Activated T-cell treated with anti-CD3 and anti-CD28 coated beads, Interleukin-2, amount 50 U/mL, for 4 hours (primary cell): ENCODE measurements at regions not wholly inside any gene's neighbourhood (a gene's known extent, or its start where the extent isn't known, plus 50 kb on each side); places are given as distances from the start of the nearest gene placed in this dataset.

ENCODE experiments used
- ATAC-seq, 2 donors: fragments of 200-7000 bp; cut with Tn5 transposase; one replicate each; pipeline ENCODE4 v1.10.0; 2021
- DNase-seq: peaks from one replicate; pipeline ENCODE4 v3.0.0-alpha.2; 2020
- H3K27me3 Mint-ChIP-seq: one replicate; pipeline ENCODE4 v1.8.0; 2021; ENCODE audit warnings: low read depth, mixed read lengths
- H3K36me3 Mint-ChIP-seq: one replicate; pipeline ENCODE4 v1.8.0; 2022; ENCODE audit warnings: mixed read lengths; ENCODE audit not compliant: insufficient read depth
- H3K4me1 Mint-ChIP-seq: one replicate; pipeline ENCODE4 v1.8.0; 2021; ENCODE audit warnings: low read depth, mixed read lengths
- H3K4me3 Mint-ChIP-seq: one replicate; pipeline ENCODE4 v1.8.0; 2021; ENCODE audit warnings: mild to moderate bottlenecking, moderate library complexity, mixed read lengths
- H3K9me3 Mint-ChIP-seq: one replicate; pipeline ENCODE4 v1.8.0; 2021; ENCODE audit warnings: mixed read lengths

DNA sequence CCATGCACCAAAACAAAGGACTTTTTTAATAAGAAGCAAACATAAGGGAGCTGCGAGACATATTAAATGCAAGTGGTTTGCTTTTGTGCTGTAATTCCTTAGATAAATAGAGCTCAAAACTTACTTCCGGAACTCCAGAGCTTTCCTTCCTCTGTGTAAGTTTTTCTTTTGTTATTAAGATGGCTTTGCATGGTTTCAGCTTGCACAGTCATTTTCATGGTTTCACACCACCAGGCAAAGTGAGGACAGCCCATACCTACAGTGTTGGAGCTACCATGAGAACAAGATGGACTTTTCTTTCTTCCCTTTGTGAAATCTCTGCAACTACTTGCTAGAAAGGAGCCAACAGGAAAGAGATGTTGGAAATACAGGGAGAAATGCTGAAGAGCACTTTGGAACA, 368.0 kb downstream of the SETD4 start:
- Mint-ChIP-seq H3K36me3 (no peaks in the 10 kb centered on the region), H3K4me3 (no peak overlapping the region), H3K27me3 (peaks cover 25% of the 10 kb centered on the region), H3K4me1 (no peaks in the 10 kb centered on the region), H3K9me3 (peaks cover 7% of the 10 kb centered on the region)
- DNase-seq (no peak), ATAC-seq (no peak)

GRCh38 chr21:35690436-35690835, 369.9 kb downstream of the SETD4 start:
- Mint-ChIP-seq H3K27me3 (peaks cover 30% of the 10 kb centered on the region), H3K4me3 (no peak overlapping the region), H3K9me3 (peaks cover 7% of the 10 kb centered on the region), H3K36me3 (no peaks in the 10 kb centered on the region), H3K4me1 (no peaks in the 10 kb centered on the region)
- ATAC-seq (no peak), DNase-seq (no peak)

DNA sequence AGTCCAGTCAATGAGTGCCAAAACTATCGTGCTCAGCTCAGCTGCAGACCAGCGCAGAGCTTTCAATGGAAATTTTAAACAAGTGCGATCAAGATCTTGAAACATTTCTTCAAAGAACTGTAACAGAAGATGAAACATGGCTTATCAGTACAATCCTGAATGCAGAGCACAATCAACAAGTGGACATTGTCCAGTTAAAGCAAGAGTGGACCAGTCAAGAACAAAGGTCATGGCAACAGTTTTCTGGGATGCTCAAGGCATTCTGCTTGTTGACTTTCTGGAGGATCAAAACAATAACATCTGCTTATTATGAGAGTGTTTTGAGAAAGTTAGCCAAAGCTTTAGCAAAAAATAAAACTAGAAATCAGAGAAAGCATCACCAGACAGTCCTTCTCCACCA, 374.2 kb downstream of the SETD4 start:
- Mint-ChIP-seq H3K9me3 (no peaks in the 10 kb centered on the region), H3K4me1 (no peaks in the 10 kb centered on the region), H3K36me3 (no peaks in the 10 kb centered on the region), H3K27me3 (peaks cover 21% of the 10 kb centered on the region), H3K4me3 (no peak overlapping the region)
- ATAC-seq: no peak
- DNase-seq: no peak

- ATAC-seq: no peak
- H3K9me3 Mint-ChIP-seq: no peaks in the 10 kb centered on the region
- no peaks in the 10 kb centered on the region for H3K4me1 Mint-ChIP-seq
- H3K27me3 Mint-ChIP-seq: peaks cover 18% of the 10 kb centered on the region
- no peak overlapping the region for H3K4me3 Mint-ChIP-seq
- DNase-seq: no peak
- no peaks in the 10 kb centered on the region for H3K36me3 Mint-ChIP-seq
Measured at GRCh38 chr21:35683664-35684304, 376.5 kb downstream of the SETD4 start.

DNA sequence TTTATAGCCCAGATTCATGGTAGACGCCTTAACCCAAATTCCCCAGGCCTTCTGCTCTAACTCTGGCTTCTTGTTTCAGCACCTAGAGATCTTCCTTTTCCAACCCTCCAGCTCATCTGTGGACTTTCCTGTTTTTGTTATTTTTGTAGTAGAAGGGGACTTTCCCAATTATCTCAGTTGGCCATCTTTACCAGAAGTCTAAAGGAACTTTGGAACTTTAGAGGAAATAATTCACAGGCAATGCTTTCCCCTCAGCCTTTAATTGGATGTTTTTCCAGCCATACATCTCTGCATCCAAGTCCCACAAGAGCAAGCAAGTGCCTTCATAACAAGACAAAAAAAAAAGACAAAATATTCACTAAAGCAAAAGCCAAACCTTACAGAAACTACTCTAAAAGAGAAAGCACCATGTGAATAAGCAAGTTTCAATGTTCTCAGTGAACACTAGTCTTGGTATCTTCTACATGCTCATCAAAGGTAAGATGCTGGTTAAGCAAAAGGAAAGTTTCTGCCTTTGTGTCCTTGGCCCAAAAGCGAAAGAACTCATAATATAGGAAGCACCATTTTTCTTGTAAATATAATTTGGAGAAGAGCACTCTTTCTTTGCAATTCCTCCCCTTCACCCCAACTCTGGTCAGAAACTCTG, 377.3 kb downstream of the SETD4 start:
- Mint-ChIP-seq H3K36me3 (no peaks in the 10 kb centered on the region), H3K9me3 (no peaks in the 10 kb centered on the region), H3K4me1 (no peaks in the 10 kb centered on the region), H3K27me3 (peaks cover 15% of the 10 kb centered on the region), H3K4me3 (no peak overlapping the region)
- DNase-seq (no peak), ATAC-seq (no peak)

DNA sequence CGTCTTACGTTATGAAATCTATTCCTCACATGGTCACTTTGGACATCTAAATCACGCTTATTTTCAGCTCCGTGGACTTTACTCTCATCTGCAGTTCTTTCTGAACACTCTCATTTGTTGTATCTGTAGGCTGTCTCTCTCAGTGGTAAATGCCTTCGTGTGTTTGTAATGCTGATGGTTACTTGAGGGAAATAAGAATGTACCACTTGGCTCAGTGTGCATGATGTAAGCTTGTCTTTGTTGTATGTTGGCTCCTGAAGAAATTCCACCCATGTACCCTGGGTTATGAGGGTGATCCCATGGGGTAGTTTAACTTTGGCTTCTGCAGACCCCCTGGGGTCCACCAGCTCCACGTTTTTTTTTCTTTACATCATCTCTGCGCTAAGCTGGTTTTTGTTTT, 378.4 kb downstream of the SETD4 start:
- Mint-ChIP-seq H3K27me3 (peaks cover 4% of the 10 kb centered on the region), H3K4me1 (no peaks in the 10 kb centered on the region), H3K36me3 (no peaks in the 10 kb centered on the region), H3K4me3 (no peak overlapping the region), H3K9me3 (no peaks in the 10 kb centered on the region)
- no peak for DNase-seq
- ATAC-seq: no peak

DNA sequence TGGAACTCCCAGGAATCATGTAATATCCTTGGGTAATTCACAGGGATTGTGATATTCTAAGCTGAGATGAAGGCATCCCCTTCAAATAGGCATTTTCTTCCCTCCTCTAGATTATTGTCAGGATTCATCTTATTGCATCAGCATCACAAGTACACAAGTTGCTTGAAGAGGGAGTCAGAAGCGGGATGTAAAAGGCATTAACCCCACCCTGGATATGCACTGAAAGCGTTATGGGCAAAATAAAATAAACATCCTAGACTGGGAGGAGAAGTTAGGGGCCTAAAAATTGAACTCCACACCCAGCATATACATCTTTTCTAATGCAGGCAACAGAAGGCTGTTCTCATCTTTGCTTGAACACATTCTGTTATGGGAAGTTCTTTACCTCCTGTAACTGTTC, 381.2 kb downstream of the SETD4 start:
- H3K27me3 Mint-ChIP-seq: peaks cover 19% of the 10 kb centered on the region
- H3K4me3 Mint-ChIP-seq: no peak overlapping the region
- ATAC-seq (no peak), DNase-seq (no peak)
- H3K4me1 Mint-ChIP-seq: no peaks in the 10 kb centered on the region
- no peaks in the 10 kb centered on the region for H3K9me3 Mint-ChIP-seq
- H3K36me3 Mint-ChIP-seq: no peaks in the 10 kb centered on the region

DNA sequence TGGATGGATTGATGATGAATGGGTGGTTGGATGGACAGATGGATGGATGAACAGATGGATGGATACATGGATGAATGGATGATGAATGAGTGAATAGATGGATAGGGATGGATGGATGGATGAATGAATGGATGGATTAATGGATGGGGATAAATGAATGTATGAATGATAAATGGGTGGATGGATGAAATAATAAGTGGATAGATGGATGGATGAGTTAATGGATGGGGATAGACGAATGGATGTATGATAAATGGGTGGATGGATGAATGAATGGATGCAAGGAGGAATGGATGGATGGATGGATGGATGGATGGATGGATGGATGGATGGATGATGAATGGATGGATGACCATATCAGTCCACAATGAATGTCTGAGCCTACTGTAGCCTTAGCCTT, 381.9 kb downstream of the SETD4 start:
- Mint-ChIP-seq H3K36me3 (no peaks in the 10 kb centered on the region), H3K9me3 (no peaks in the 10 kb centered on the region), H3K4me1 (no peaks in the 10 kb centered on the region), H3K27me3 (peaks cover 20% of the 10 kb centered on the region), H3K4me3 (no peak overlapping the region)
- ATAC-seq (no peak), DNase-seq (no peak)

- ATAC-seq (no peak), DNase-seq (no peak)
- Mint-ChIP-seq H3K27me3 (peaks cover 20% of the 10 kb centered on the region), H3K4me1 (no peaks in the 10 kb centered on the region), H3K36me3 (no peaks in the 10 kb centered on the region), H3K9me3 (no peaks in the 10 kb centered on the region), H3K4me3 (no peak overlapping the region)
Measured at GRCh38 chr21:35677298-35677841, 383.0 kb downstream of the SETD4 start.

GRCh38 chr21:35674895-35675470, 385.3 kb downstream of the SETD4 start:
- H3K4me3 Mint-ChIP-seq: no peak overlapping the region

DNA sequence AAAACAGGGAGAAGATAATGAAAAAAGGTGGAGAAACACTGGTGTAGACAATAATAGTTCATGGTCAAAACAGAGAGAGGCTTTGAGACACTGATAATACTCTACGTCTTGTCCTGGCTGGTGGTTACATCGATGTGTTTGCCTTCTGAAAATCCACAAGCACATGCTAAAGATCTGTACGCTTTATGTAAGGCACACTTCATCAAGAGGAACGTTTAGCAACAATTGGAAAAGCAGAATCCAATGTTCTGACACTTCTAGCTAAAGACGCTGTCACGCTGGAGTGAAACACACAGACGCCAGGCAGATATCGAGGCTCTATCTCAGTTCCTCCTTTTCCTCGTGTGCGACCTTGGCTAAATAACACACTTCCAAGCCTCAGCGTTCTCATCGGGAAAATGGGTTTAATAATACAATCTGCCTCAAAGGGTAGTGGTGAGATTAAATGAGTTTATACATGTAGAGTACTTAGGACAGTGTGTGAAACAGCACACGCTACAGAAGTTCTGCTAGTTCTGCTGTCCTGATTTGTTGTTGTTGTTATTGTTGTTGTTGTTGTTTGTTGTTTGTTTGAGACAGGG, 386.1 kb downstream of the SETD4 start:
- no peak for DNase-seq
- Mint-ChIP-seq H3K9me3 (no peaks in the 10 kb centered on the region), H3K4me3 (no peak overlapping the region), H3K36me3 (no peaks in the 10 kb centered on the region), H3K4me1 (no peaks in the 10 kb centered on the region), H3K27me3 (peaks cover 17% of the 10 kb centered on the region)
- ATAC-seq: no peak

More at GRCh38 chr21:35674895-35675470, 385.3 kb downstream of the SETD4 start:
- ATAC-seq (no peak), DNase-seq (no peak)
- Mint-ChIP-seq H3K4me1 (no peaks in the 10 kb centered on the region), H3K9me3 (no peaks in the 10 kb centered on the region), H3K36me3 (no peaks in the 10 kb centered on the region), H3K27me3 (peaks cover 17% of the 10 kb centered on the region)

DNA sequence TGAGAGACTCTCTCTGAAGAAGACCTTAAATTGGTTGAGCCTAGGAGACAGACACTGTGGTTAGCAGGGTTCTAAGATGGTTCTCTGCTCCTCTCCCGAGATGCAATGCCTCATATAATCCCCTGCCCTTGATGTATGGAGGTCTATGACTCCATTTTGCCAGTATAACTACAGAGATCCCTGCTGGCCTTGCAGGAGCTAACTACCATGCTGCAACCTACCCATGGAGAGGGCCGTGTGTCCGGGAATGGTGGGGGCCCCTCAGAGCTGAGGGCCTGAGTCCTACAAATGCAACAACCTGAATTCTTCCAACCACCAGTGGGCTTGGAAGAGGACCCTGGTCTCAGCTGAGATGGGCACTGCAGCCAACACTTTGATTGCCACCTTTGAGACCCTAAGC, 388.0 kb downstream of the SETD4 start:
- no peak for ATAC-seq
- Mint-ChIP-seq H3K4me3 (no peak overlapping the region), H3K4me1 (no peaks in the 10 kb centered on the region)

GRCh38 chr21:35664683-35665082, 395.6 kb downstream of the SETD4 start:
- Mint-ChIP-seq H3K4me1 (no peaks in the 10 kb centered on the region), H3K27me3 (no peaks in the 10 kb centered on the region), H3K36me3 (no peaks in the 10 kb centered on the region), H3K9me3 (no peaks in the 10 kb centered on the region), H3K4me3 (no peak overlapping the region)
- peak; percentile 35 to 55 for ATAC-seq
- DNase-seq: no peak

More for the DNA sequence above, 388.0 kb downstream of the SETD4 start:
- no peak for DNase-seq
- Mint-ChIP-seq H3K27me3 (peaks cover 17% of the 10 kb centered on the region), H3K36me3 (no peaks in the 10 kb centered on the region), H3K9me3 (no peaks in the 10 kb centered on the region)

GRCh38 chr21:35663856-35664606, 396.3 kb downstream of the SETD4 start:
- no peak for DNase-seq
- H3K9me3 Mint-ChIP-seq: no peaks in the 10 kb centered on the region
- H3K4me1 Mint-ChIP-seq: no peaks in the 10 kb centered on the region
- H3K27me3 Mint-ChIP-seq: no peaks in the 10 kb centered on the region
- no peak for ATAC-seq
- no peak overlapping the region for H3K4me3 Mint-ChIP-seq
- H3K36me3 Mint-ChIP-seq: no peaks in the 10 kb centered on the region
